Immature natural killer cell (primary cell): ENCODE measurements at regions not wholly inside any gene's neighbourhood (a gene's known extent, or its start where the extent isn't known, plus 50 kb on each side); places are given as distances from the start of the nearest gene placed in this dataset.

Experiments
- DNase-seq, 3 donors: peaks; one replicate each; pipeline ENCODE4 v3.0.0; 2022; ENCODE audit warnings: mixed read lengths in 1 of 3
- H3K27ac Mint-ChIP-seq, 6 donors: one replicate each; pipeline ENCODE4 v1.8.0; 2020; ENCODE audit warnings: mixed read lengths in 6 of 6, mild to moderate bottlenecking in 5 of 6, inconsistent platforms in 4 of 6, moderate library complexity in 3 of 6
- H3K27me3 Mint-ChIP-seq, 3 donors: one replicate each; pipeline ENCODE4 v1.8.0; 2020 to 2021; ENCODE audit warnings: low read depth in 3 of 3, mild to moderate bottlenecking in 3 of 3, mixed read lengths in 3 of 3, moderate library complexity in 3 of 3, inconsistent platforms in 1 of 3
- H3K36me3 Mint-ChIP-seq, 3 donors: one replicate each; pipeline ENCODE4 v1.8.0; 2020; ENCODE audit warnings: mixed read lengths in 3 of 3, inconsistent platforms in 2 of 3, mild to moderate bottlenecking in 2 of 3
- H3K4me1 Mint-ChIP-seq, 2 donors: one replicate each; pipeline ENCODE4 v1.8.0; 2020; ENCODE audit warnings: inconsistent platforms in 2 of 2, mild to moderate bottlenecking in 2 of 2, mixed read lengths in 2 of 2, moderate library complexity in 1 of 2
- H3K4me3 Mint-ChIP-seq, 5 donors: one replicate each; pipeline ENCODE4 v1.8.0; 2020; ENCODE audit warnings: mild to moderate bottlenecking in 5 of 5, mixed read lengths in 5 of 5, inconsistent platforms in 3 of 5, moderate library complexity in 3 of 5
- H3K9me3 Mint-ChIP-seq, 6 donors: one replicate each; pipeline ENCODE4 v1.8.0; 2020; ENCODE audit warnings: mild to moderate bottlenecking in 6 of 6, mixed read lengths in 6 of 6, inconsistent platforms in 4 of 6, moderate library complexity in 3 of 6

DNA sequence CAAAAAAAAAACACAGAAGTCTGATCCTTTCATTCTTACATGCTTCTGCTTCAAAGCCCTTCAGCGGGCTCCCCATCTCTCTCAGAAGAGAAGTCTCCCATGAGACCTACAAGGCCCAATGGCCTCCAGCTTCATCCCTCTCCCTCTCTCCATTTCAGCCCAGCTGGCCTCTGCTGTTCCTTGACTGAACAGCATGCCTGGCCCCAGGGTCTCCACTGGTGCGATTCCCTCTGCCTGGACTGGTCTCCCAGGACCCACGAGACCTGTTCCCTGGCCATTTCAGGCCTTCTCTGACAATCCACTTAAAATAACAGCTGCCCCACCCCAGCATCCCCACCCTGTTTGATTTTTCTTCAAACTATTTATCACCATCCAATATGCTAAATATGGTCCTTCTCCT lies 91.2 kb downstream of the AIPL1 start:
- peaks cover 0 to 1% (median 0%) of the 10 kb centered on the region in 6 donors for H3K9me3 Mint-ChIP-seq
- no peaks in the 10 kb centered on the region for H3K36me3 Mint-ChIP-seq
- peaks cover 0 to 3% (median 0%) of the 10 kb centered on the region in 3 donors for H3K27me3 Mint-ChIP-seq
- DNase-seq: no peak
- no peak overlapping the region for H3K4me3 Mint-ChIP-seq
- H3K4me1 Mint-ChIP-seq: no peaks in the 10 kb centered on the region
- no peak overlapping the region for H3K27ac Mint-ChIP-seq

DNA sequence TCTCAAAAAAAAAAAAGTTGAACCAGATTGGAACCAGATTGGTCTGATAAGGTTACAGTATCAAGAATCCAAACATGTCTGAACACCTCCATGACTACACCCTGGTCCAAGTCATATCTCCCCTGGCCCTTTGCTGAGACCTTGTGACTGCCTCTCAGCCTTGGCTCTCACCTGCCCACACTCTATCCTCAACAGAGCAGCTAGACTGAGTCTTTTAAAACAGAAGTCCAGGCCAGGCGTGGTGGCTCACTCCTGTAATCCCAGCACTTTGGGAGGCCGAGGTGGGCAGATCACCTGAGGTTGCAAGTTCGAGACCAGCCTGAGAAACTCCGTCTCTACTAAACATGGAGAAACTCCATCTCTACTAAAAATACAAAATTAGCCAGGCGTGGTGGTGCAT lies 91.7 kb downstream of the AIPL1 start:
- Mint-ChIP-seq H3K9me3 (peaks cover 0 to 1% (median 0%) of the 10 kb centered on the region in 6 donors), H3K27me3 (peaks cover 0 to 3% (median 0%) of the 10 kb centered on the region in 3 donors), H3K4me3 (no peak overlapping the region), H3K4me1 (no peaks in the 10 kb centered on the region), H3K27ac (no peak overlapping the region), H3K36me3 (no peaks in the 10 kb centered on the region)
- DNase-seq: no peak

DNA sequence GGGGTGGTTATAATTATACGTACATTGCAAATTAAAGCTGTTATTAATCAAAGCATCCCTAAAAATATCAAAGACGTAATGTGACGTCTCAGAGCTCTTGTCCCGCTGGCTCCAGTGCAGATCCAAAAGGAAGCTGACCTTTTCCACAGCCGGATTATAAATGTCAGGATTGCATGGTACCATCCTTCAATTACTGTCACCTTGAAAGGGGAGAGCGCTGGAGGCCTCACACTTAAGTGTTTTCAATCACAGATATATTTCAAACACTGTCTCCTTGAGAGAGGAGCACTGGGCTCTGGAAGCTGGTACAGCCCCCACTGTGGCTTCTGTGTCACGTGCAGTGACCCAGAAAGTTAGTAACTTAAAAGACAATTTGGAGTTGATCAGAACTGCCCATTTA lies 94.2 kb downstream of the AIPL1 start:
- no peak for DNase-seq
- H3K4me1 Mint-ChIP-seq: no peaks in the 10 kb centered on the region
- peaks cover 0 to 1% (median 0%) of the 10 kb centered on the region in 6 donors for H3K9me3 Mint-ChIP-seq
- no peaks in the 10 kb centered on the region for H3K36me3 Mint-ChIP-seq
- peaks cover 0 to 8% (median 4%) of the 10 kb centered on the region in 3 donors for H3K27me3 Mint-ChIP-seq
- H3K4me3 Mint-ChIP-seq: no peak overlapping the region
- H3K27ac Mint-ChIP-seq: no peak overlapping the region

DNA sequence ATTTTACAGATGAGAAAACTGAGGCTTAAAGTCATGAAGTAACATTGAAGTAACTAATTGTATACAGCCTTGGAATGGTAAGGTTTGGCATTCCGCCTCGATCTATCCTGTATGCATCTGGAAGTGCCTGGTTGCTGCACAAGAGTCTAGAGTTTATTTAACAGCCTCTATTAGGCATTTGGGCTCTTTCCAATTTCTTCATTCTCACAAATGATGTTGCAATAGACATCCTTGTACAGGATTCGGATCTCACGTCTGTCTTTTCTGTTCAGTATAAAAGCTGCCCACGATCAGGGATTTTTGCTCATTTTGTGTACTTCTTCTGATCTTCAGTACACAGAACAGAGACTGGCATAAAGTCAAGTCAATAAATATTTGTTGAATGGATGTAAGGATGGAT lies 100.5 kb downstream of the AIPL1 start:
- Mint-ChIP-seq H3K4me3 (no peak overlapping the region), H3K36me3 (no peaks in the 10 kb centered on the region), H3K9me3 (no peaks in the 10 kb centered on the region), H3K27ac (no peak overlapping the region), H3K4me1 (no peaks in the 10 kb centered on the region), H3K27me3 (peaks cover 3 to 11% (median 6%) of the 10 kb centered on the region in 3 donors)
- DNase-seq: no peak

DNA sequence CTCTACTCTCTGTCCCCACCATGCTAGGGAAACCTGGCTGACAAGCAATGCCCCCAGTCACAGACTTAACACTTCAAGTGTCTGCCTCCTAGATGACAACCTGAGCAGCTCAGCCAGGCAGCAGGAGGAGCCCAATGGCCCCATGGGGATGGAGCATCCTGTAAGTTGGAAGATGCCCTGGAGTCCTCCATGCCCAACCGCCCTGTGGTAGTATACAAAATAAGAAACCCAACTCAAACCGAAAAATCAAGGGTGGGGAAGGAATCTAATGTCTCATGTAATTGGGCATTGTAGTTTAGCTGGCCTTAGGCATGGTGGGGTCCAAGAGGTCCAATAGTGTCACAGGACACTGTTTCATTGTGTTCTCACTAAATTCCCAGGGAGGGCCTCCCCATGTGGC lies 104.0 kb downstream of the AIPL1 start:
- no peak overlapping the region for H3K4me3 Mint-ChIP-seq
- H3K4me1 Mint-ChIP-seq: no peaks in the 10 kb centered on the region
- DNase-seq: no peak
- H3K9me3 Mint-ChIP-seq: peaks cover 0 to 2% (median 0%) of the 10 kb centered on the region in 6 donors
- H3K36me3 Mint-ChIP-seq: no peaks in the 10 kb centered on the region
- no peak overlapping the region for H3K27ac Mint-ChIP-seq
- peaks cover 4 to 12% (median 7%) of the 10 kb centered on the region in 3 donors for H3K27me3 Mint-ChIP-seq

DNA sequence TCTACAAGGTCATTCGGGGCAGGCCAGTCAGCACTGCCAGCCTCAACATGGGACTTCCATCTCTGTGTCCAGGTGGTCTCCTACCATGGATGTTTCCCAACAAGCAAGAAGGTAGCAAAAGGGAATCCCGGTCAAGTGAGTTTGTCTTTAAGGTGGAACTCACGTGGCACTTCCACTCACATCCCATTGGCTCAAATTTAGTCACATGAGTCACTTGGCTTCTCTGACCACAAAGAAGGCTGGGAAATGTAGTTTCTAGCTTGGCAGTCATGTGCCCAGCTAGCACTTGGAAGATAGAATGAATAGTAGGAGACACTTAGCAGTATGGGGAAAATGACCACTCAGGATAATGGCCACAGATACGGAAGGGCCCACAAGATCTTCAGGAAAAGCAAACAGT lies 106.6 kb downstream of the AIPL1 start:
- peaks cover 0 to 2% (median 0%) of the 10 kb centered on the region in 6 donors for H3K9me3 Mint-ChIP-seq
- H3K36me3 Mint-ChIP-seq: no peaks in the 10 kb centered on the region
- H3K27me3 Mint-ChIP-seq: peaks cover 1 to 17% (median 9%) of the 10 kb centered on the region in 3 donors
- no peak overlapping the region for H3K4me3 Mint-ChIP-seq
- no peak for DNase-seq
- H3K27ac Mint-ChIP-seq: no peak overlapping the region
- no peaks in the 10 kb centered on the region for H3K4me1 Mint-ChIP-seq

DNA sequence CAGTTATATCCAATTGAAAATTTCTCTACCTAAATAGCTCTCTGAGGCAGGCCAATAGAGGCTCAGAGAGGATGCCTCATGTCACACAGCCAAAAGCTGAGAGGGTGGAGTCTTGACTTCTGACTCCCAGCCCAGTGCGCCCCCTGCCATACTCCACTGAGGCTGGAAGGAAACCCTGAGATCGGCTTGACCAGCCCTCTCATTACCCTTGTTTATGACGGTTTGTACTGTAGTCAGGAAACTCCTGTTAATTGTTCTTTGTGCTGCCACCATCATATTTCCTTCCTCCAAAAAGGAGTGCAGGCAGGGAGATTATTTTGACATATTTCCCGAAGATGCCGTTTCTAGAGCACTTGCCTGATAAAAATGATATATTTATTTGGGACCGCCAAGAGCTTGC lies 107.9 kb downstream of the AIPL1 start:
- Mint-ChIP-seq H3K27ac (no peak overlapping the region), H3K9me3 (peaks cover 0 to 2% (median 0%) of the 10 kb centered on the region in 6 donors), H3K36me3 (no peaks in the 10 kb centered on the region), H3K4me1 (no peaks in the 10 kb centered on the region), H3K27me3 (peaks cover 1 to 17% (median 9%) of the 10 kb centered on the region in 3 donors), H3K4me3 (no peak overlapping the region)
- no peak for DNase-seq

DNA sequence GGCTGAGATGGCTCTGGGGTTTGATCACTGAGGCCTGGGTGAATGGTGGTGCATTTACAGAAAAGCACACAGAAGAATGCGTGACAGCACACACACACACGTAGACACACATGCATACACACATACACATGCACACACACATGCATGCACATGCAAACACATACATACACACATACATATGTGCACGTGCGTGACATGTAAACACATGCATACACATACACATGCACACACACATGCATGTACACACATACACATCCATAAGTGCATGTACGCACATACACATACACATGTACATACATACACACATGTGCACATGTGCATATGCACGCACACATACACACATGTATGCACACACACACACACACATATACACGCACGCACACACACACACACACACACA lies 108.4 kb downstream of the AIPL1 start:
- Mint-ChIP-seq H3K4me3 (no peak overlapping the region), H3K27ac (no peak overlapping the region), H3K9me3 (peaks cover 0 to 2% (median 0%) of the 10 kb centered on the region in 6 donors), H3K36me3 (no peaks in the 10 kb centered on the region), H3K4me1 (no peaks in the 10 kb centered on the region), H3K27me3 (peaks cover 1 to 17% (median 7%) of the 10 kb centered on the region in 3 donors)
- no peak for DNase-seq

DNA sequence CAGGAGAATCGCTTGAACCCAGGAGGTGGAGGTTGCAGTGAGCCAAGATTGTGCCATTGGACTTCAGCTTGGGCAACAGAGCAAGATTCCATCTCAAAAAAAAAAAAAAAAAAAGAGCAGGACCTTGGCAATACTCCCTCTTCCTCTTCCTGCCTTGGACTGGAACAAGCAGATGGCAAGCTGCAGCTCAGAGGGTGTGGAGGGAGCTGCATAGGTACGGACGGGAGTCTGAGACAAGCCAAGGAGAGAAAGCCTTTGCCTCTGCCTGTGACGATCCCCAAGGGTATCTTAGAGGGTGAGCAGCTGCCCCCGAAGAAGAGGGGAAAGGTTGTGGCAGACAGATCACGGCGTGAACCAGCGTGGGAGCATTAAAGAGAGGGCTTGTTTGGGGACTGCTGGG lies 109.2 kb downstream of the AIPL1 start:
- no peaks in the 10 kb centered on the region for H3K36me3 Mint-ChIP-seq
- peaks cover 1 to 17% (median 7%) of the 10 kb centered on the region in 3 donors for H3K27me3 Mint-ChIP-seq
- no peak for DNase-seq
- no peak overlapping the region for H3K4me3 Mint-ChIP-seq
- no peaks in the 10 kb centered on the region for H3K4me1 Mint-ChIP-seq
- no peak overlapping the region for H3K27ac Mint-ChIP-seq
- H3K9me3 Mint-ChIP-seq: peaks cover 0 to 2% (median 0%) of the 10 kb centered on the region in 6 donors

DNA sequence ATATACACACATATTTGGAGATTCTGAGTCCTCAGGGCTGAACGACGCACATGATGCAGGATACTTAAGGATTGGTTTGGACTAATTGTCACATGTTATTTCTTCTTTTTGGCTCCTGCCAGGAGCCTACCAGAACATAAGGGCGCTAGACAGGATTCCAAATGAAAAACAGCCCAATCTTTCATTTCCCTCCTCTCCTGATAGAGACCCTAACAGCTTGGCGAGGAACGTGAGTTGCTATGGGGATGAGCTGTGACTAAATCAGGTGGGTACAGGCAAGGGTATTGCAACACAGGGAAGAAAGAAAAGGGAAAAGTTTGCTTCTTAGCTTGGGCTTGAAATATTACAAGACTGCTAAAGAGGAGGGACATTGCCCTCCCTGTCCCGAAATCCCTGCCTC lies 109.9 kb downstream of the AIPL1 start:
- Mint-ChIP-seq H3K36me3 (no peaks in the 10 kb centered on the region), H3K4me1 (no peaks in the 10 kb centered on the region), H3K9me3 (peaks cover 0 to 2% (median 0%) of the 10 kb centered on the region in 6 donors), H3K27ac (no peak overlapping the region), H3K27me3 (peaks cover 1 to 13% (median 7%) of the 10 kb centered on the region in 3 donors), H3K4me3 (no peak overlapping the region)
- no peak for DNase-seq

DNA sequence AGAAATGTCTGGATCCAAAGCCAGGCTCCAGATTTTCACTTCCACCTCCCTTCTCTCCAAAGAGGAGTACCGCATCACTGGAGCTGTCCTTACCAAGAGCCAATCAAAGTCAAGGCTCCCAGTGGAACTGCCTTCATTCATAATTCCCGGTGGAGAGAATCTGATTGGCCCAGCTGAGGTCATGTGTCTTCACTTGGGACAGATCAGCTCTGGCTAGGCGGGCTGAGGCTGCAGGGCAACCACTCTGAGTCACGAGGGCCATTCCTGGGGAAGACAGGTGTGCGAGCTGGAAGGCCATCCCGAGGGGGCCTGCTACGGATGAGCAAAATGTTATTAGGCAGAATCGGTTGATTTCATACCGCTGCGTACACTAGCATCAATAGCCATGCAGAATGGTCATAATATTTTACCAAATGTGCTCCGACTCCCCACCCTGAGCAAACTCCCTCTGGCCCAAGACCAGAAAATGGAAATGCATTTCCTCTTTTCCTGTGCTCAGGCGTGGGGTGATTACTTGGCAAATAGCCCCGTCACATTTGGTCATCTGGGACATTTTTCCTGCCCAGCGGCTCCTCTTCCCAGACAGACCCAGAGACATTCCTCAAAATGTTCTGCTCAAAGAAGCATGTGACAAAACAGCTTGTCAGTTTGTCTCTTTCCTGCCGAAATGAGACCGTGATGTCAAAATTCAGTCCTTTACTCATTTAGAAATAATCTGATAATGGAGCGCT lies 111.1 kb downstream of the AIPL1 start:
- H3K36me3 Mint-ChIP-seq: no peaks in the 10 kb centered on the region
- H3K27me3 Mint-ChIP-seq: peaks cover 1 to 11% (median 10%) of the 10 kb centered on the region in 3 donors
- peaks cover 0 to 2% (median 0%) of the 10 kb centered on the region in 6 donors for H3K9me3 Mint-ChIP-seq
- DNase-seq: no peak
- no peak overlapping the region for H3K4me3 Mint-ChIP-seq
- H3K27ac Mint-ChIP-seq: no peak overlapping the region
- H3K4me1 Mint-ChIP-seq: no peaks in the 10 kb centered on the region

DNA sequence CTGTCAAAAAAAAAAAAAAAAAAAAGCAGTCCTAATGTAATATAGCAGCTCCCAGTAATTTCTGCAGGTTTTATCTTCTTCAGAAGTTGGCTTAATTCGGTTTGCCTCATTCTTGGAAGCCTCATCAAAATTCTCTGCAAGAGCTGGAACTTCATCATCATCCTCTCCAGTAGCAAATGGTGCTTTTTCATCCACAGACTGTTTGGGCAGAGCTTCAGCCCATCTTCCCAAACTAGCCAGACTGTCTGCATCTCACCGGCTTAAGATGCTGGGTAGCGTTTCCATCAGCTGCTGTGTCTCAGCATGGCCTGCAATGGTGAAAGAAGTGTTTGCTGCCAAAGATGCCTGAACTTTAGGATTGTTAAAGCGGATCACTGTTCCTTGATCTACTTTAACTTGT lies 112.6 kb downstream of the AIPL1 start:
- Mint-ChIP-seq H3K36me3 (no peaks in the 10 kb centered on the region), H3K27me3 (peaks cover 0 to 11% (median 10%) of the 10 kb centered on the region in 3 donors), H3K4me3 (no peak overlapping the region), H3K4me1 (no peaks in the 10 kb centered on the region), H3K27ac (no peak overlapping the region), H3K9me3 (no peaks in the 10 kb centered on the region)
- DNase-seq: no peak

DNA sequence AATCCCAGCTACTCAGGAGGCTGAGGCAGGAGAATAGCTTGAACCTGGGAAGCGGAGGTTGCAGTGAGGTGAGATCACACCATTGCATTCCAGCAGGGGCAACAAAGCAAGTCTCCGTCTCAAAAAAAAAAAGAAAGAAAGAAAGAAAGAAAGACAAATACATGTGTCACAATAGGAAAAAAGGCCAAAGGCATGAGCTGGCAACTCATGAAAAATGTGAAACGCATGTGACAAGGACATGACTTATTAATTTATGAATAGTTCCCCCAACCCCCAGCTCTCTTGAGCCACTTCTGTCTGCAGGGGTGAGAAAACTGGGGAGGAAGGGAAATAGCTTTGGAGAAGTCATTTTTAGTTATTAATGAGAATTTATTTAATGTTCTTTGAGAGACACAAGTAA lies 120.6 kb downstream of the AIPL1 start:
- no peak for DNase-seq
- Mint-ChIP-seq H3K36me3 (no peaks in the 10 kb centered on the region), H3K9me3 (no peaks in the 10 kb centered on the region), H3K4me1 (no peaks in the 10 kb centered on the region), H3K27ac (no peak overlapping the region), H3K27me3 (peaks cover 6 to 12% (median 7%) of the 10 kb centered on the region in 3 donors), H3K4me3 (no peak overlapping the region)

DNA sequence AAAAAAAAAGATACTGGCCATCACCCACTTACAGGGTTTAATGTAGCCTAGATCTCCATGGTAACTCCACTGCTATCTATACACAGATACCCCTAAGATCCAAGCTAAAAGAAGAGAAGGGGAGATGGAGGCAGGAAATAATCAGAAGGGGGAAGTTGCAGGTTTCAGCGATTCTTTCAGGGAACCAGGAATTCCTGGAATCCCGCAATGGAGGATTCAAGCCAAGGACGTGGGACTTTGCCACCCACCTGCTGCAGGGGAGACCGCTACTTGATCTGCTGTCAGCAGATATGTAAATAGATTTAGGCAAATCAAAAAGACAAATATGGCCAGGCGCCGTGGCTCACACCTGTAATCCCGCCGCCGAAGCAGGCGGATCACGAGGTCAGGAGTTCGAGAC lies 121.1 kb downstream of the AIPL1 start:
- peaks cover 6 to 12% (median 7%) of the 10 kb centered on the region in 3 donors for H3K27me3 Mint-ChIP-seq
- no peak overlapping the region for H3K27ac Mint-ChIP-seq
- H3K36me3 Mint-ChIP-seq: no peaks in the 10 kb centered on the region
- H3K9me3 Mint-ChIP-seq: no peaks in the 10 kb centered on the region
- no peak overlapping the region for H3K4me3 Mint-ChIP-seq
- H3K4me1 Mint-ChIP-seq: no peaks in the 10 kb centered on the region
- DNase-seq: no peak

DNA sequence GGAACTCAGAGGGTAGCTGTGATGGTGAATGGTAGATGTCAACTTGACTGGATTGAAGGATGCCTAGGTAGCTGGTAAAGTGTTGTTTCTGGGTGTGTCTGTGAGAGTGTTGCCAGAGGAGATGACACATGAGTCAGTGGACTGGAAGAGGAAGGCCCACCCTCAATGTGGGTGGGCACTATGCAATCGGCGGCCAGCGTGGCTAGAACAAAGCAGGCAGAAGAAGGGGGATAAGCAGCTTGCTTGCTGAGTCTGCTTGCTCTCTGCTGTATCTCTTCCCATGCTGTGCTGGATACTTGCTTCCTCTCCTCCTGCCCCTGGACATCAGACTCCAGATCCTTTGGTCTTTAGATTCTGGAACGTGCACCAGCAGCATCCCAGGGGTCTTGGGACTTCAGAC lies 128.1 kb downstream of the AIPL1 start:
- Mint-ChIP-seq H3K9me3 (peaks cover 0 to 2% (median 0%) of the 10 kb centered on the region in 6 donors), H3K27me3 (peaks cover 3 to 10% (median 9%) of the 10 kb centered on the region in 3 donors), H3K27ac (no peak overlapping the region), H3K4me1 (no peaks in the 10 kb centered on the region), H3K36me3 (no peaks in the 10 kb centered on the region), H3K4me3 (no peak overlapping the region)
- DNase-seq: no peak
